GM21786 (cell line): ENCODE measurements at regions not wholly inside any gene's neighbourhood (a gene's known extent, or its start where the extent isn't known, plus 50 kb on each side); places are given as distances from the start of the nearest gene placed in this dataset.

Experiments
- ATAC-seq: cut with Tn5 transposase; IDR thresholded peaks from one replicate; pipeline ENCODE4 v1.9.1; 2021; ENCODE audit not compliant: unreplicated experiment

DNA sequence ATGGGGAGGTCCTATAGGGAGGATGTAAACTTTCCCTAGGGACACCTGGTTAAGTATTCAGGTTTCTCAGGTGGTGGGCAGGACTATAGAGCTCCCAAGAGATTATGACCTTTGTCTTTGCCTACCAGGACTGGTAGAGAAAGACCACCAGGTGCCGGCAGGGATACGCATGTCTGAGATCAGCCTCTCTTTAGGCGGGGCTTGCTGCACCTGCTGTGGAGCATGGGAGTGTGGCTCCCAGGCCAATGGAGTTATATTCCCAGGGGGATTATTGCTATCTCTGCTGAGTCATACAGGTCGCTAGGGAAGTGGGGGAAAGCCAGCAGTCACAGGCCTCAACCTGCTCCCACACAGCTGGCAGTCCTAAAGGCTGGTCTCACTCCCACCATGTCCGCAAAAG, 280.5 kb upstream of the MMS22L start:
- no peak for ATAC-seq

DNA sequence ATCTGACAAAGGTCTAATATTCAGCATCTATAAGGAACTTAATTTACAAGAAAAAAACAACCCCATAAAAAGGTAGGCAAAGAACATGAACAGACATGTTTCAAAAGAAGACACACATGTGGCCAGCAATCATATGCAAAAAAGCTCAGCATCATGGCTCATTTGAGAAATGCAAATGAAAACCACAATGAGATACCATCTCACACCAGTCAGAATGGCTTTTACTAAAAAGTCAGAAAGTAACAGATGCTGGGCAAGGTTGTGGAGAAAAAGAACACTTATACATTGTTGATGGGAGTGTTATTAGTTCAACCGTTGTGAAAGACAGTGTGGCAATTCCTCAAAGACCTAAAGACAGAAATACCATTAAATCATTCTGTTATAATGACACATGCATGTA, 289.9 kb upstream of the MMS22L start:
- ATAC-seq: no peak

DNA sequence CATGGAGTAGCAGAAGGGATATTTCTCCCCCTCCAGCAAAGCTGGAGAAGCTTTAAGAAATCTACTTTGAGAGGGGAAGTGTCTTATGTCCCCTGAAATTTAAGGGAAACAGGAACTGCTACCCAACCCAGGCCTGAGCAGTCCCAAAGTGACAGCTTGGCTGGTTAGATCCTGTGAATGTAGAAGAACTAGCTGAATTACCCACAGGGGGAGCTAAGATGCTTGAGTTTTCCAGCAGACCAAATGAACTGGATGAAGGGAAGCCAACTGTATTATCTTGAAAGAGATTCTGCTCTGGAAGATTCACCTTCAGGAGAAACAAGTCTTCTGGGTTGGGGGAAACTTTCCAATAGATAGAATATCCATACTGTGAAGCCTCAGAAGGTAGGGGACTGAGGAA, 303.3 kb upstream of the MMS22L start:
- ATAC-seq: peak; percentile 60

DNA sequence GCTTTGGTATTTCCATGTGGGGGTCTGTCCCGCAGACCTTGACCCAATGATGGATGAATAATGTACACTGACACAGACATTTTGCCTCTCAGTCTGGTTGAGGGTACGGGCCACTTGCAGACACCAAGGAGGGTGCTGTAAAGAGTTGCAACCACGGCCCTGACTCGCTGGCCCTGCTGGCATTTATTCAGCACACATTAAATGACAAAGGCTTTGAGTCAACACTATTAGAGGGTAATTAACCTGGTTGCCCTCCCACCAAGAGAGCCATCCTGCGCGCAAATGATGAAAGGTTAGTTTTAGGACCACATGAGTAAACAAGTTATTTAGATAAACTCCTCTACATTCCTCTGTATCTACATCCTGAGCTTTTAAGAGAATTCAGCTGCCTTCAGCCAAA, 308.9 kb upstream of the MMS22L start:
- no peak for ATAC-seq

DNA sequence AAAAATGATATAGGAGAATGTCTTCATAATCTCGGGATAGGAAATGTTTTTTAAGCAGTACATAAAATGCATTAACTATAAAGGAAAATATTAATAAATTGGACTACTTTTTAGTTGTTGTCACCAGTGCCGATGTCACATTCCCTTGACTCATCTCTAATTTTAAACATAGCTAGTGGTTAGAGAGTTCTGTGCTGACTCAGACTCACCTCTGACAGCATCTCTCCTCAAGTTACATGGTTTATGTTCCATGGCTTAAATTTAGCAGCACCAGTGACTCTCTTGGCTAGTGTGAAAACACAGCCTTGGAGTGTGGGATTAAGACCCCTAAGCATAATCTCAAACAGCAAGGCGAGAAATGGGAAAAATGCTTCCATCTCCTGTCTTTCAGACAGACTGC, 311.8 kb upstream of the MMS22L start:
- no peak for ATAC-seq

DNA sequence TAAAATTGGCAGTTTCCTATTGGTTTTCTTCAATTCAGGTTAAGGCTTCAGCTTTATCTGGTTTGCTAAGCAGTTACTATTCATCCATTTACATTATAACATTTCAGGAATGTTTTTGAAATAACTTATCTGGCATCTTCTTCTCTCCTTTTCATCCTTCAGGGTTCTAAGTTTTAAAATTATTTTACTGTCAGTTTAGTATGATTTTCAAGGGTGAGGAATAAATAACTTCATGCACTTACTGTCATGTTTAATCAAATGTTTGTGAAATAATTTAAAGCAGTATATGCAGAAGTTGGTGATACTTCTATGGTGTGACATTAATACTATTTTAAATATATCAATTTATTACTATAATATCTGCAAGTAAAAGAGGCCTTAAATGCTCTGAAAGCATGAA, 338.1 kb upstream of the MMS22L start:
- no peak for ATAC-seq

DNA sequence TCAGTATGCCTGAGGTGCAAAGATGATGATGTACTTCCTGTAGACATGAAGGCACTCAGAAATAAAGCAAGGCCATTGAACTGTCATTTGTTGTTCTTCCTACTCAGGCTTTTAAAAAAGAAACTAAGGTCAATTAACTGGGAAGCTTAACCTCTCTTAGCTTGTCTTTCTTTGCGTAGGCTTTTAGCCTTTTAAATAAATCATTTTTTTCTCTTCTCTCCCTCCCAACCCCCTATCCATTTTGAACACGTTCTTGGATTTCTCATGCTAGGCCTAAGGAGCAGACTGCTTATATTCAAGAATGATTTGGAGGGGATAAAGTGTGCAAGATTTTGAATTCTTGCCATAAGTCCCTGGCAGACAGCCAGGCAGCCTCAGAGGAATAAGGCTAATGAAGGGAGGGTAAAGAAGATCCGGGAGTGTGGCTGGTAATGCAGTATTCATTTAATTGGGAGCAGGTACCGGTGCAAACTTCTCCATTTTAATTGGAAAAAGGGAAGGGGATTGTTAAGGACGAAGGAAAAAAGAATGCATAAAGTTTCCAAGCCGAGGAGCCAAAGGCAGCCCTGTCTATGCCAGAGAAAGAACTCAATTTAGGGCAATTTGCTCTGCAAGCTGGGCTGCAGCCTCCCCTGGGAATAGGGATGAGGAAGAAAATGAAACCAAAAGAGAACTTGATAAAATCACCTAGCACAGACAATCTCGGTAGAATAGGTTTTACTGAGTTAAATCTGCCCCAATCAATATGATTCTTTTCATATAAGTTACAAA, 343.8 kb upstream of the MMS22L start:
- ATAC-seq: no peak

DNA sequence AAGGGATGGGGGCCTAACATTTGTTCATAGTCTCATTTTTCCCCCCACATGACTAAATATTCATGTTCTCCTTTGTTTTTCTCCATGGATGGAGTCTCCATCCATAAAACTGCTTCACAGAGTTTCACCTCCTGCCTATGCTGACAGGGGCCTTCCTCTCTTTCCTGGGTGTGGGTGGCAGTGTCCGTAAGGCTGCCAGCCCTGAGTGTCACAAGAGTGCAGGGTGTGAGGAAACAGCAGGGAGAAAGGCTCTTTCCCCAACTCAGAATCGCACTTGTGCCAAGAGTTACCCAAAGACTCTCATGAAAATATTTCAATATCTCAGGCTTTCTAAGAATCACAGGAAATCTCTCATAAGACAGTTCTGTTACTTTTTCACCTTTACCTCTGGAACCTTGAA, 346.2 kb upstream of the MMS22L start:
- ATAC-seq: no peak

DNA sequence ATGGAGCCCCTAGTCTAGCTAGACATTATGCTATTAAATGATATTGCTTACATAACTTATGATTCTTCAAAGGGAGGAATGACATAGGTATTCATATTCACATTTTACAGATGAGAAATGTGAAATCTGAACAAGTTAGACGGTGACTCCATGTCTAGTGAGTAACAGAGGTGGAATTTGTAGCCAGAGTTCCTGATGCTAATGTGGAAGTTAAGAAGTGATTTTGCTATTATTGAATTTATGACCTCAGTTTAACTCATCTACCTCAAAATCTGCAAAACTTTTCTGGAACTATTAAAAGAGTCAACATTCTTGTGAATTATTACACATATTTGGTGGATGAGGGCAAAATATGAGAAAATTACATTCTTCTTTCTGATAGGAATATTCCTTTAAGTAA, 347.6 kb upstream of the MMS22L start:
- ATAC-seq: no peak

DNA sequence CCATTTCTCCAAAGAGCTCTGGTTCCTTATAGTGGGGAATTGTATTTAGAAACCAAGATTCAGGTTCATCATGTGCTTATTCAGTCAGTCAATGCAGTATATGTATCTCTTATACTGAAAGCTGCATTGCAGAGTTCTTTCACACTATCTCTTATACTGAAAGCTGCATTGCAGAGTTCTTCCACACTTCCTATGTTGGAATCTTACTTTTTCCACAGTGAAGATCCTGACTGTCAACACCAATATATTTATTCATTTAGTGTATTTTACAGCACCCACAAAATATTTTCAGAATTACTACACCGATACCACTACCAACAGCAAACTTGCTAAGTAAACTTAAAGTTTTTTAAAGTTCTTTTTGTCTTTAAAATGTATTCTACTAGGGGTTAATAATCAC, 349.3 kb upstream of the MMS22L start:
- no peak for ATAC-seq

DNA sequence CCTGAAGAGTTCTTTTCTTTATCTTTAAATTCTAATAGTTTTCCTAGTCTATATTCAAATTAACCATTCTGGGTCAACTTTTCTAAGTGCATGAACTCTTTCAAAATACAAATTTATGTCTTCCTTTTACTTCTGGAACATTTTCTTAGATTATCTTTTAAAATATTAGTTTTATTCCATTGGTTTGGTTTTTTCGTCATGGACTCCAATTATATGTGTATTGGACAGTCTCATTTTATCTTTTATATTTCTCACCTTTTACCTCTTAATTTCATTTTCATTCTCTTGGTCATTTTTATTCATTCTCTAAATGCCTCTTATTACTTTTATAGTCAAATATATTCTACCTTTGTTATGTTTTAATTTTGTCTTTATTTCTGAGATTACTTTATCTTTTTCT, 356.7 kb upstream of the MMS22L start:
- no peak for ATAC-seq

DNA sequence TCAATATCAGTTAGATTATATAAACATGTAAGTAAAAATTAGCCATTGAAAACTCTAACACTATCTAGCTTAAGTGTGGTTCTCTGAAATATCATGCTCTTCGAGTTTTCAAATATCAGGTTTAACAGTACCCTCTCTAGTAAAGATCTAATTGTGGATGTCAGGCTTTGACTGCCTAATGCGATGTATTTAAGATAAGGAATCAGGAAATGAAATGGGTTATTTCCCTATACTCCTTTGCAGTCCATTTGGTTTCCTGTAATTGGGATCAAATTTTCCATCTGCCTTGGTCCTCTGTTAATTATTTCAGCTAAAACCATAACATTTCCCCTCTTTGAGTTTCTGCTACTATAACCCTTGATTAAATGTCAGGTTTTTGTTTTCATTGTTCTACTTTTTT, 361.3 kb upstream of the MMS22L start:
- ATAC-seq: no peak

DNA sequence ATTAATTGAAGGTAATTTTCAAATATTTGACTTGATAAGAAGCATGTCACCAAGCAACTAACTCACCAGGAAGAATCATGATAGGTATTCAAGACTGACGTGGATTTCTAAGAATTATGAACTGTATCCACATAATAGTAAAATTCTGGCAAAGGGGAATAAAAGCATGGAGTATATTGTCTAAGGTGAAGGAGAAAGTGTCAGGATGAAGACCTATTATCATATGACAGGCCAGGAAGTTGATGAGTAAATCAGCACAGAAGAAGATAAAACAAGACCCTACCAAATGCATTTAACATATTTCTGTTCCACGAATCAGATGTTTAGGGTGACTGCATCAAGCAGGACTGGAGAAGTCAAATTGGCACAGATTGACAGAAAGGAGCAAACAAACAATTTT, 362.7 kb upstream of the MMS22L start:
- no peak for ATAC-seq

DNA sequence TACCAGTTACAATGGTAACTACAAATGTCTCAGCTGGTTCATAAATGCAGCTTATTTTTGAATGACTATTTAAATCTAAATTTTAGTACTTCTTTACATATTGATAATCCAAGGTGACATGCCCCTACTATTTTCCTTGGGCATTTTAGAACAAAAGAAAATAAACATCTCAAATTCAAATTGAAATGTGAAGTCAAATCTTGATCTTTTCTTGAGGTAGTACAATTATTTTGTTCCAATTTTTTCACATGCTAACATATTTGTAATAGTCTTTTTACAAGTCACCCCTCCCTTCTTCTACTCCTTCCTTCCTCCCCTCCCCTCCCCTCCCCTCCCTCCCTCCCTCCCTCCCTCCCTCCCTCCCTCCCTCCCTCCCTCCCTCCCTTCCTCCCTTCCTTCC, 370.1 kb upstream of the MMS22L start:
- ATAC-seq: no peak

DNA sequence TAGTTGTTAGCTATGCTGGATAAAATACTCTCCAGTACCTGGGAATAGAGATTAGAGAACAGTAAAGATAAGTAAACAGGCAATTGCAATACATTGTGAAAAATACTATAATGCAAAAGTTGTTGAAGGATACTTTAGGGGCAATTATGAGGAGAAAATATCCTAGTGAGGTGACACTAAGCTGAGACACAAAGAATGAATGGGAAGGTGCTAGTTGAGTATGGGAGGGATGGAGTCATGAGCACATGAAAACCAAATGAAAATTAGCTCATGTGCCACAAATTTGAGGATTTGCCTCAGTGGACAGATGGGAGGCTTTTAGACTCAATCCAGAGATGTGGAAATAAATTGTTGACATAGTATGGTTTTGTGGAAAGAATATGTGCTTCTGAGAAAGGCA, 370.5 kb upstream of the MMS22L start:
- no peak for ATAC-seq

DNA sequence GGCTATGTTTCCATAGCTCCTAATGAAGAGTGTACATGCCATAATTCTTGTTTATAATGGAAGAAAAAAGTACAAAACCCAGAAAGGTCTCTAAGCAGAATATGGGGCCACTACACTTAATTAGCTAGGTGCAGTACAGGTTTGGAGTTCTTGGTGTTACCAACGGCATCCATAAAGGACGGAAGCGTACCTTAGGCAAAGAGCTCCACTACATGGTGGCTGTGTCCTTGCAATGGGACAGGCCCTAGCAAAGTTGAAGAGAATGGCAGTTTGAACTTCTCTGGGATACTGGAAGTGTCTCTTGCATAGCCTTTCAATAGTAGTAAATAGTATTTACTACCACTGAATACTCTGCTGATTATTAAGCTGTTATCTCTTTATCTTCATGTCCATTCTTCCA, 371.7 kb upstream of the MMS22L start:
- ATAC-seq: no peak

DNA sequence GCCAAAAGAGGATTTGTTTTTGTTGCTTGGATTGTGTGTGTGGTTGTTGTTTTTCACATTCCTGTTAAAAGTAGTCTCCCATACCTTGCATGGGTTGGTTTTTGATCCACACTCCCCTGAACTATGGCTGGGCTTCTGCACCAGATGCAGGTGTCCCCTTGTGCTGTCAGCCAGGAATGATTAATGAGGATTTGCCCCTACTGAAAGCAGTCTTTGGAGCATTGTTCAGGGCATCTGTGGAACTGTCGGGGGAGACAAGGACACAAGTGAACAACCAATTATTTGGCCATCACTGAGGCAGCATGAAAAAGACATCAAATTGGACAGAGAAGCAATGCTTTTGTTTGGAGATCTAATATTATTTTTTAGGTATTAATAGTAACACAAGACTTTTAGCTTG, 373.2 kb upstream of the MMS22L start:
- ATAC-seq: no peak

DNA sequence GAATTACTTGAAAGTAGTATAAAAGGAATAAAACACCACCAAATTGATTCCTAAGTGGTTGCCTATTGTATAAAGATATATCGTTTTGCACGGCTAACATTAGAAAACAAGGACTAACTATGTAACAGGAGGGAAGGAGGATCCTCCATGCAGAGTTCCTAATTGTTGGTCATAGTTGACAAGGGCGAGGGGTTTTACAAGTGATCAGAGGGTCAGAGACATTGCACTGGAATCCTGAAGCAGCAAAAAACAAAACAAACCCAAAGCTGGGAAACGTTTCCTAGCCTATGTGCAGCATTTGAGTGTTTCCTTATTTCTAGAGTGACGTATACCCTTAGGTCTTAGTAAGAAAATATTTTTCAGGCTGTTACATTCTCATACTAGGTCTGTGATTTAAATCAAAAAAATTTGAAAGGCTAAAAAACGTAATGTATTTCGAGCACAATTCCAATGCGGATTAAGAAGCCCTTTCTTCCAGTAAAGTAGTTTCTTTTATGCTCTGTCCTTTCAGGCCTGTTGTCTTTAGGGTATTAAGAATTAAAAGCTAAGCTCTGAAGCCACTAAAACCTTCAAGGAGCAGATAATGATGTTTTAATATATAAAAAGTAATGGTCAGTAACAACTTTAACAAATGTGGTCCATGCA, 373.8 kb upstream of the MMS22L start:
- ATAC-seq: no peak

DNA sequence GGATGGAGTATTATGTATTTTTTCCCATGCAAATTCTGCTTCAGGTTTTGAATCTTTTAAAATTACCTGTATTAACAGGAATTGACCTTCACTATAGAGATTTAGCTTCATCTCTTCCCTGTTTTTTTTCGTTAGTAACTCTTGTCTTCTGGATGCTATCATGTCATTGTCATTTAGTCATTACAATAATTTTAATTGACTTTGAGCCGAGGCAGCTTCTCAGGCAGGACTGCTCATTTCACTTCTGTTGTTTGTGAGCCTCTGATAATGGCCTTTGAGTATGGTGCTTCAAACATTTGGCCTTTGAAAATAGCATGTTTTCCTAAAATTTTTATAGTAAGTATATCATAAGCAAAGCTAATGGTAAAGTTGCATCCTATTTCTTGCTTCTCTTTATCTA, 375.1 kb upstream of the MMS22L start:
- no peak for ATAC-seq

DNA sequence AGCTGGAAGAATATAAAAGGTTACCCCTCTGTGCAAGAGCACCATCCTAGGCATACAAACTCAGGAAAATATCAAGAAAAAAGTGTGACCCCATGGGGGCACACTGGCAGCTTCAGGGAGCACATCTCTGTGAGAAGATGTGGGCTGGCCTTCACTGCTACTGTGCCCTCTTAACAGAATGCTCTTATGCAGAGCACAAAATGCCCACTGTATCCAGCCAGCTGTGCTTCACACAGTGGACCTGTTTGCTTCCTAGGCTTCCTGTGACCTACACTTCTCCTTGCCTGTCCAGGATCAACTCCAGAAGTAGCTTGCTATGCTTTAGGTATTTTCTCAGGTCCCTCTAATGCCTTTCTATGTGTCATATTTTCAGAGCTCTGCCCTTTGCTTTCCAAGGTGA, 380.2 kb upstream of the MMS22L start:
- ATAC-seq: no peak

DNA sequence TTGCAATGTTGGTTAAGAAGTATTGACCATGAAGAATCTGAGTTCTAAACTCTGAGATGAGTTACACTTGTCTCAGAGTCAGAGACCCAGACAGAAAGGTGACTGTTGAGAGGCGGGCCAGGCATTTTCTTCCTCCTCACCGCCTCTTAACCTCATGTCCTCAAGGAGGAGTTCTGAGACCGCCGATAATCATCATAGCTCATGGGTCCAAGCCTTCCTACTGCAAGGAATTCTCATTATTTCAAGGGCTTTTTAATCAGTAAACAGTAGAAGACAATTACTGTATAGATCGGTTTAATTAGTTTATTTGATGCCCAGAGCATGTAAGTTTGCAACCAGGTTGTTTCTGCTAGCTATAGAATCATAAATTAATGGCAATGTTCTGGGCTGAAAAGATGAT, 382.4 kb upstream of the MMS22L start:
- ATAC-seq: no peak

DNA sequence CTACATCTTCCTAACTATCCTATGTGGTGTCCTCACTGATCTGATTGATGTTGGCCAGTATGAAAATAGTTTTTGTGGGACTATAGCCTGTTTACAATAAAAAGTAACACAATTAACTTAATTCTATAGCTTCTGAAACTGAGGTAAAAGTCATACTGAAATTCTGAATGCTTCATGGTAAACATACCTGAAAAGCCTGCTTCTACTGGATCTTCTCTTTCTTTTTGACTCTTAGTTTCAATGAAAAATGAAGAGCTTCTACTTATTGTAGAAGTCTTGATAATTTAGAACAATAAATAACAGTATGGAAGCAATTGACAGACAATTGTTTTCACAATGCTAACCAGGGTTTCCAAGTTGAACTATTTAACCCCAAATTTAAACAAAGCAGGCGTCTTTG, 383.9 kb upstream of the MMS22L start:
- no peak for ATAC-seq

DNA sequence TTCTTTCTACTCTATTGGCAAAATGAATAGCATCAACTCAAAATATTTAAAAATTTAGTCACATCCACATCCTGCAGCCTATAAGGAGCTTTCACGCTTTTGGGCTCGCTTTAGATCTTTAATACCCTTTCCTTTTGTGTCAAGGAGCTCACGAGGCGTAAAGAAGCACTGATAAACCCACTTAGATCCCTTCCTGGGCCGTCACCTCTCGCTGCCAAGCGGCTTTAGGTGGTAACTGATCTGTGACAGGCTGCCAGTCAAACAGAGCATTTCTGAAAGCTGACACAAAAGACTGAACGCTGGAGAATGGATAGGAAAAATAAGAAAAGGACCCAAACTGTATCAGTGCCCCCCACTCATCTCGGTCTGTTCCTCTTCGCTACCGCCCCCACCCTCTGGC, 385.7 kb upstream of the MMS22L start:
- ATAC-seq: peak; percentile 17
